SK-N-MC (cell line): ENCODE measurements at regions not wholly inside any gene's neighbourhood (a gene's known extent, or its start where the extent isn't known, plus 50 kb on each side); places are given as distances from the start of the nearest gene placed in this dataset.

Source experiments
- DNase-seq: peaks from one replicate; pipeline ENCODE4 v3.0.0-alpha.2; 2011; ENCODE audit warnings: low read depth, low spot score
- H3K27ac ChIP-seq: fragments of 200-600 bp; sonication (generic); 2 replicates; pipeline ENCODE4 v1.5.1; 2016; ENCODE audit warnings: mixed run types
- H3K36me3 ChIP-seq: fragments of 200-600 bp; sonication (generic); 2 replicates; pipeline ENCODE4 v1.6.1; 2017; ENCODE audit warnings: antibody characterized with exemption, low read length, mixed read lengths; ENCODE audit not compliant: insufficient read depth
- H3K4me3 ChIP-seq: fragments of 200-600 bp; sonication (generic); 2 replicates; pipeline ENCODE4 v1.5.1; 2016
- H3K9ac ChIP-seq: fragments of 200-600 bp; sonication (generic); 2 replicates; pipeline ENCODE4 v1.8.0; 2017; ENCODE audit warnings: mixed run types, mixed read lengths; ENCODE audit not compliant: insufficient read length
- H3K9me3 ChIP-seq: fragments of 200-600 bp; sonication (generic); 2 replicates; pipeline ENCODE4 v1.6.1; 2017; ENCODE audit warnings: low read depth, mild to moderate bottlenecking, antibody characterized with exemption, low read length, moderate library complexity, mixed read lengths
- EZH2 ChIP-seq: fragments of 200-600 bp; sonication (generic); IDR thresholded peaks from one replicate; pipeline ENCODE4 v1.6.1; 2017; ENCODE audit warnings: antibody characterized with exemption
- FOXP2 ChIP-seq: optimal IDR thresholded peaks from 2 replicates; pipeline ENCODE3; 2011; ENCODE audit warnings: mild to moderate bottlenecking, moderate library complexity; ENCODE audit not compliant: insufficient read depth; ENCODE audit errors: extremely low read length, control extremely low read depth
- POLR2AphosphoS5 ChIP-seq: IDR thresholded peaks from 2 replicates; pipeline ENCODE4 v1.6.1; 2012; ENCODE audit warnings: mild to moderate bottlenecking, low read depth, low read length, borderline replicate concordance

GRCh38 chr5:120153551-120153950, 310.5 kb upstream of the PRR16 start:
- H3K27ac ChIP-seq: no peak overlapping the region
- no peak for DNase-seq
- no peaks in the 10 kb centered on the region for H3K36me3 ChIP-seq
- no peak overlapping the region for H3K4me3 ChIP-seq
- H3K9ac ChIP-seq: no peak overlapping the region
- H3K9me3 ChIP-seq: no peaks in the 10 kb centered on the region
- TF ChIP-seq POLR2AphosphoS5 (no peak), FOXP2 (no peak), EZH2 (no peak)

GRCh38 chr5:120155873-120156272, 308.2 kb upstream of the PRR16 start:
- Histone ChIP-seq H3K27ac (no peak overlapping the region), H3K9ac (no peak overlapping the region)
- DNase-seq: no peak

GRCh38 chr5:120158211-120158610, 305.9 kb upstream of the PRR16 start:
- Histone ChIP-seq H3K4me3 (no peak overlapping the region), H3K36me3 (no peaks in the 10 kb centered on the region), H3K9ac (no peak overlapping the region), H3K27ac (no peak overlapping the region), H3K9me3 (no peaks in the 10 kb centered on the region)
- DNase-seq: no peak
- TF ChIP-seq FOXP2 (no peak), EZH2 (no peak), POLR2AphosphoS5 (no peak)

More at GRCh38 chr5:120155873-120156272, 308.2 kb upstream of the PRR16 start:
- no peak for TF ChIP-seq POLR2AphosphoS5
- TF ChIP-seq EZH2: no peak
- TF ChIP-seq FOXP2: no peak
- no peaks in the 10 kb centered on the region for H3K9me3 ChIP-seq
- no peak overlapping the region for H3K4me3 ChIP-seq
- no peaks in the 10 kb centered on the region for H3K36me3 ChIP-seq

GRCh38 chr5:120159155-120159554, 304.9 kb upstream of the PRR16 start:
- DNase-seq: no peak
- Histone ChIP-seq H3K36me3 (no peaks in the 10 kb centered on the region), H3K4me3 (no peak overlapping the region), H3K9me3 (no peaks in the 10 kb centered on the region), H3K27ac (no peak overlapping the region), H3K9ac (no peak overlapping the region)
- no peak for TF ChIP-seq EZH2
- no peak for TF ChIP-seq POLR2AphosphoS5
- TF ChIP-seq FOXP2: no peak

GRCh38 chr5:120160124-120160895, 303.8 kb upstream of the PRR16 start:
- no peak for DNase-seq
- H3K36me3 ChIP-seq: no peaks in the 10 kb centered on the region
- no peak overlapping the region for H3K9ac ChIP-seq
- TF ChIP-seq EZH2 (no peak), POLR2AphosphoS5 (no peak), FOXP2 (no peak)
- no peaks in the 10 kb centered on the region for H3K9me3 ChIP-seq
- H3K27ac ChIP-seq: no peak overlapping the region
- H3K4me3 ChIP-seq: no peak overlapping the region

- Histone ChIP-seq H3K27ac (no peak overlapping the region), H3K9me3 (no peaks in the 10 kb centered on the region), H3K9ac (no peak overlapping the region), H3K4me3 (no peak overlapping the region), H3K36me3 (no peaks in the 10 kb centered on the region)
- no peak for DNase-seq
- TF ChIP-seq POLR2AphosphoS5: no peak
These were observed 301.8 kb upstream of the PRR16 start for GRCh38 chr5:120162321-120162720.

GRCh38 chr5:120164037-120164436, 300.1 kb upstream of the PRR16 start:
- H3K4me3 ChIP-seq: no peak overlapping the region
- no peak for DNase-seq
- no peaks in the 10 kb centered on the region for H3K9me3 ChIP-seq

GRCh38 chr5:120164986-120165385, 299.1 kb upstream of the PRR16 start:
- H3K9ac ChIP-seq: no peak overlapping the region
- no peak overlapping the region for H3K27ac ChIP-seq
- no peak for DNase-seq

More at GRCh38 chr5:120164037-120164436, 300.1 kb upstream of the PRR16 start:
- H3K9ac ChIP-seq: no peak overlapping the region
- no peak overlapping the region for H3K27ac ChIP-seq
- H3K36me3 ChIP-seq: no peaks in the 10 kb centered on the region
- TF ChIP-seq POLR2AphosphoS5 (no peak), FOXP2 (no peak), EZH2 (no peak)

GRCh38 chr5:120173125-120173524, 291.0 kb upstream of the PRR16 start:
- TF ChIP-seq POLR2AphosphoS5 (no peak), EZH2 (no peak), FOXP2 (no peak)

More at GRCh38 chr5:120164986-120165385, 299.1 kb upstream of the PRR16 start:
- no peak overlapping the region for H3K4me3 ChIP-seq
- no peaks in the 10 kb centered on the region for H3K36me3 ChIP-seq
- H3K9me3 ChIP-seq: no peaks in the 10 kb centered on the region
- TF ChIP-seq FOXP2: no peak
- TF ChIP-seq EZH2: no peak
- TF ChIP-seq POLR2AphosphoS5: no peak

More at GRCh38 chr5:120173125-120173524, 291.0 kb upstream of the PRR16 start:
- Histone ChIP-seq H3K27ac (no peak overlapping the region), H3K4me3 (no peak overlapping the region), H3K9me3 (no peaks in the 10 kb centered on the region), H3K9ac (no peak overlapping the region), H3K36me3 (no peaks in the 10 kb centered on the region)
- no peak for DNase-seq
